Stimulated activated CD8-positive, alpha-beta memory T cell treated with anti-CD3 and anti-CD28 coated beads, Interleukin-15, amount 100 ng/mL, for 4 hours (primary cell): ENCODE measurements at regions not wholly inside any gene's neighbourhood (a gene's known extent, or its start where the extent isn't known, plus 50 kb on each side); places are given as distances from the start of the nearest gene placed in this dataset.
"Not testable (repeated sequence)": the region's sequence is repeated elsewhere in the genome, so short reads cannot be mapped to it uniquely, and the experiment has no call there.

Experiments
- DNase-seq, 2 donors: peaks; one replicate each; pipeline ENCODE4 v3.0.0-alpha.2; 2020; ENCODE audit warnings: low read depth in 2 of 2

DNA sequence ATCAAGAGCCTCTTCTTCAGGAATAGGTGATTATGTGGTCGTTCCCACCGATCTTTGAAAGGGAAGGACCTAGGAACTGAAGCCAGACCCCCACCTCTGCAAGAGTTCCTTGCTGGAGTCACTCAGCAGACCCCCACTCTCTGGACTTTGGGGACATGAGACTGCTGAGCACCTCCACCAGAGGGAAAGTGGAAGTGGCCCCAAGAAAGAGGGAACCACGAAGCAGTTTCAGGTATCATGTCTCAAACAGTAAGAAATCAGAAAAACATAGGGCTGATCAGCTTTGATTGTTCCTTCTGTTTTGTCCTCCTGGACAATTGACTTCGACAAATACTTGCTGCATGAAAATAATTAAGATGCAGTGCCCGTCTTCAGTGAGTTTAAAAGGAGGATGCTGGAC is 84.2 kb upstream of the ADORA2B start:
- not testable (repeated sequence) for DNase-seq

GRCh38 chr17:15864061-15864460 is 80.9 kb upstream of the ADORA2B start:
- not testable (repeated sequence) for DNase-seq

- DNase-seq: not testable (repeated sequence)
Measured at GRCh38 chr17:15864472-15864871, 80.5 kb upstream of the ADORA2B start.

DNA sequence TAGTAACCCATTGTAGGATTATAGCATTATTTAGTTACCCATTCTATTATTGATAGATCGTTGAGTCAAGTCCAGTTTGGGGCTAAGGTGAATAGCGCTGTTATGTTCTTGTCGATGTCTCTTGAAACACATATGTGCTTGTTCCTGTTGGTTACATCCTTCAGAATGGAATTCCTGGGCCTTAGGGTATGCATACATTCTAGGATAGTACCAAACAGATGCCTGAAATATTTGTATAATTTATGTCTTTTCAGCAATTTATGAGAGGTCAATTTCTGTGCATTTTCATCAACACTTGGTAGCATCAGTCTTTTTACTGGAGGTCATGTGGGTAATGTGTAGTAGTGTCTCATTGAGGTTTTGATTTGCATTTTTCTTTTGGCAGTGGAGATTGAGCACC is 78.9 kb upstream of the ADORA2B start:
- DNase-seq: not testable (repeated sequence)

GRCh38 chr17:15867331-15867730 is 77.6 kb upstream of the ADORA2B start:
- not testable (repeated sequence) for DNase-seq

GRCh38 chr17:15869868-15870267 is 75.1 kb upstream of the ADORA2B start:
- not testable (repeated sequence) for DNase-seq

DNA sequence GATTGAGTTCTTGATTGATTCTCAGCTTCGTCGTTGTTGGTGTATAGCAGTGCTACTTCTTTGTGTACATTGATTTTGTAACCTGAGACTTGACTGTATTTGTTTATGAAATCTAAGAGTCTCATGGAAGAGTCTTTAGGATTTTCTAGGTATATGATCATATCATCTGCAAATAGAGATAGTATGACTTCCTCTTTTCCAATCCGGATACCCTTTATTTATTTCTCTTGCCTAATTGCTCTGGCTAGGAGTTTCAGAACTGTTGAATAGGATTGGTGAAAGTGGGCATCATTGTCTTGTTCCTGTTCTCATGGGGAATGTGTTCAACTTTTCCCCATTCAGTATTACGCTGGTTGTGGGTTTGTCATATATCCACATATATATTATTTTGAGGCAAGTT is 72.3 kb upstream of the ADORA2B start:
- DNase-seq: not testable (repeated sequence)

DNA sequence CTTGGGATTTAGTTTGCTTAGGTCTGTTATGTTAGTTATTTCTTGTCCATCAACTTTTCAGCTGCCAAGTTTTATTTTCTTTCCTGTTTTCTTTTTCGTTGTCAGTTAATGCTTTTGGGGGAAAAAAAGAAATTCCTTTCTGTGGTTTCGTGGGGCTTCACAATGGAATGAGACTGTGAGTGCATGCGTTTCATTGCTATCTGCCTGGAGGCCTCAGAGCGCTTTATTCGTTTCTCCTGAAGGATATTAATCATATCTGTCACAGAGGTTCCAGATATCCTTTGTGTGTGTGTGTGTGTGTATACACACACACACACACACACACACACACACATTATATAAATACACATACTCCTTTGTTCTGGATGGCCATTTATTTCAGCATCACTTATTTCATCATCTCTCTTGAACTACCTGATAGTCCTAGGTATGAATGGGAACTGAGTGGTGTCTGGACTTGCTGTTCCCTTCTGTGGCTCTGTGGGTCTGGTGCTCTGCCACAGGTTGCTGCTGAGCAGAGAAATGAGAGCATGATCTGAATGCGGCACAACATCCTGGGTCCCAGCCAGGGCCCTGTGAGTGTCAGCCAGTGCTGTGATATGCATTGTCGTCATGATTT is 66.9 kb upstream of the ADORA2B start:
- DNase-seq: not testable (repeated sequence)

DNA sequence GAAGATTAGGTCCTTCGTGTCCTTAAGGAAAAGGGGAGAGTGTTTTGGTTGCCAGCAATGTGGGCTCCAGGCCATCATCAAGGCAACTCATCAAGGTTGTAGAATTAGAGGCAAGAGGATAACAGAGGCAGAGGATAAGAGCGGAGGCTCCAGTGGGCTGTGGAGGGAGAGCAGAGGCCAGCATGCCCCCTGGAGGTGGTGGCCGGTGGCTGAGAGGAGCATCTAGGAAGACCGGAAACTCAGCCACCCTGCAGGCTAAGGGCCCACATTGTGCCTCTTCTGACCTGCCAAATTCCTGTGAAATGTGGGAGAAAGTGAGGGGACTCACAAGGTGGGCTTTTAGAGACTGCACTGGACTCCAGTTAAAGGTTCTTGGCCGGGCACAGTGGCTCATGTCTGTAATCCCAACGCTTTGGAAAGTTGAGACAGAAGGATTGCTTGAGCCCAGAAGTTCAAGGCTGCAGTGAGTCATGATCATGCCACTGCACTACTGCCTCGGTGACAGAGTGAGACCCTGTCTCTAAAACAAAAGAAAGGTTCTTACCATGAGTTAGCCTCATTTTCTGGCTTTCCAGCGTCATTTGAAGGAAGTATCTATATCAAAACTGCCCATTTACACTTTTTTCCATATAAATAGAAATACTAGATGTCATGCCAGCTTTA is 62.7 kb upstream of the ADORA2B start:
- DNase-seq: no peak

DNA sequence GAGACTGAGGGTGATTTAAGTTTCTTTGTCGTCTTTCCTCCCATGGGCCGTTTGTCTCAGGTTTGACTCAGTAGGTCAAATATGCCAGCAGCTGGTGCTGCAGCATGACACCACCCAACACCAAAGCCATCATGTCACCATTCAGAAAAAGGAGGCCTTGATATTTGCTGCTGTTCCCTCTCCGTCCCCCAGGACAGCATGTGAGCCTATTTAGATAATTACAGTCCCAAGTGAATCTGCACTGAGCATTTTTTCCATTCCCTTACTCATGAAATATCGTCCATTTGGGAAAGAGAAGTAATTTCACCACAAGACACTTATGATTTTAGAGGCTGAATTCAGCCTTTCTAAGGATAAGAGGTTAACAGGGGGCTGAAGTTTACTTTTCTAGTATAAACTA is 62.2 kb upstream of the ADORA2B start:
- DNase-seq: no peak

DNA sequence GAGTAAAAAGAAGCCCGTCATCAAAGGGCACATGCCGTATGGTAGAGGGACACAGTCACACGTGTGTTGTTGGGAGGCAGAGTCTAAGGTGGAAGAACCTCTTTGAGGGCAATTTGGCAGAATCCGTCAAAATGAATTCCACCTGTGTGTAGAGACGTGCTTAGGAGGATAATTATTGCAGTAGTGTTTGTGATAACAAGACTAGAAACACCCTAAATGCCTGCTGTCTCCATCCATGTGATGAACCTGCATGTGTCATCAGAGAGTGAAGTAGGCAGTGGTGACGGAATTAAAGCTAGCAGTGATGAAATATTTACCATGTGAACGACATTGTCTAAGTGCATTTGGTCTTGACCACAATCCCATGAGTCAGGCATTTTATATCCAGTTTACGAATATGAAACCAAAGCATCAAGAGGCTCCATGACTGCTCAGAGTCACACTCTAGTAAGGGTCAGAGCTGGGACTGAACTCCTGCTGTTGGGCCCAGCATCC is 61.3 kb upstream of the ADORA2B start:
- no peak for DNase-seq

GRCh38 chr17:15884731-15885130 is 60.2 kb upstream of the ADORA2B start:
- no peak for DNase-seq

DNA sequence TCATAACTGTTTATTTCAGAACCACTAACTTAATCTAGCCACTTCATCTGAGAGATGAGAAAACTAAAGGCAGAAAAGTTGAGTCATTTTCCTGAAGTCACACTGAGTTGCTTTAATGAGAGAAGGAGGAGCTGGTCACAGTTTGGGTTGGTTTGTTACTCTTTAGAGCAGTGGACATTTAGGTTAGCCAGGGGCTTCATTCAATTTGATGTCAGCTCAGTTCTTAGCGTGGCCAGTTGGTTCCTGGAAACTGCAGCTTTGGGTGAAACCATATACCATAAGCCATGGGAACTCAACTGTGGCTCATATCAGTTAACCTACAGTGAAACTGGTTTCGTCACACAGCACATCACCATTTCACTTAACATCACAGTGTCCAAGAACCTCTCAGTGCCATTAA is 59.2 kb upstream of the ADORA2B start:
- DNase-seq: no peak

DNA sequence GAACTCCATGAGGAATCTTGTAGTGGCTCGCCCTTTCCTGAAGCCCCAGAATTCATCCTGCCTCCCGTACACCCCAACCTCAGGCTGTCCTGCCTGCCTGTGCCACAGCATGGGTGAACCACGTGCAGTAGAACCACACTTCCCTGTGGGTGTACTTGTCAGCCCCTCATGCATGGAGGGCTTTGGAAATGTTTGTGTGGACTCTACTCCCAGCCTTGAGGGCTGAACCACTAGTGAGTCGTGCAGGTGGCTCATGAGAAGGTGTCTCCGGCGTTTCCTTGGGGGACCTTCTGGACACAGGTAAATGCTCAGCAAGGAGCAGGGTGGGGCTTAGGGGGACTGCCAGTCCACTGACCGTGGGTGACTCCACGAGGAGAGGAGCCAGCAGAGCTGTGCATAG is 58.7 kb upstream of the ADORA2B start:
- no peak for DNase-seq

- DNase-seq: no peak
Measured at GRCh38 chr17:15886804-15887203, 58.1 kb upstream of the ADORA2B start.

GRCh38 chr17:15888436-15888835 is 56.5 kb upstream of the ADORA2B start:
- DNase-seq: no peak

- no peak for DNase-seq
Measured at GRCh38 chr17:15890279-15890892, 54.5 kb upstream of the ADORA2B start.

DNA sequence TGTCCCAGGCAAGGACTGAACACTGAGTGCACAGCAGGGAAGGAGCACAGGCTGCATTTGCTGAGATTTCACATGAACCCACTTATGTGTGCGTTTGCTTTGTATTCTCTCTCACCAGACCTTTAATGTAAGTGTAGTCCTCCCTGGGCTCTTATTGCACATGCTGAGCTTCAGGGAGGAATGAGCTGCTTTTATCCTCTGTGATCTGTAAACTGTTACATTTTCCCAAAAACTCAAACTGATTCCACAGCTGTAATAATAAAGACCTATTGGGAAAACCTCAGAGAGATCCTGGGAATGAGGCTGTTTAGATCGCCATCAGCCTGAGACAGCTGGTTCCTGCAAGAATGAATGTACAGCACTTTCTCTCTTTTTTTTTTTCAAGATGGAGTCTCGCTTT is 53.6 kb upstream of the ADORA2B start:
- DNase-seq: no peak

GRCh38 chr17:15892244-15892643 is 52.7 kb upstream of the ADORA2B start:
- no peak for DNase-seq

DNA sequence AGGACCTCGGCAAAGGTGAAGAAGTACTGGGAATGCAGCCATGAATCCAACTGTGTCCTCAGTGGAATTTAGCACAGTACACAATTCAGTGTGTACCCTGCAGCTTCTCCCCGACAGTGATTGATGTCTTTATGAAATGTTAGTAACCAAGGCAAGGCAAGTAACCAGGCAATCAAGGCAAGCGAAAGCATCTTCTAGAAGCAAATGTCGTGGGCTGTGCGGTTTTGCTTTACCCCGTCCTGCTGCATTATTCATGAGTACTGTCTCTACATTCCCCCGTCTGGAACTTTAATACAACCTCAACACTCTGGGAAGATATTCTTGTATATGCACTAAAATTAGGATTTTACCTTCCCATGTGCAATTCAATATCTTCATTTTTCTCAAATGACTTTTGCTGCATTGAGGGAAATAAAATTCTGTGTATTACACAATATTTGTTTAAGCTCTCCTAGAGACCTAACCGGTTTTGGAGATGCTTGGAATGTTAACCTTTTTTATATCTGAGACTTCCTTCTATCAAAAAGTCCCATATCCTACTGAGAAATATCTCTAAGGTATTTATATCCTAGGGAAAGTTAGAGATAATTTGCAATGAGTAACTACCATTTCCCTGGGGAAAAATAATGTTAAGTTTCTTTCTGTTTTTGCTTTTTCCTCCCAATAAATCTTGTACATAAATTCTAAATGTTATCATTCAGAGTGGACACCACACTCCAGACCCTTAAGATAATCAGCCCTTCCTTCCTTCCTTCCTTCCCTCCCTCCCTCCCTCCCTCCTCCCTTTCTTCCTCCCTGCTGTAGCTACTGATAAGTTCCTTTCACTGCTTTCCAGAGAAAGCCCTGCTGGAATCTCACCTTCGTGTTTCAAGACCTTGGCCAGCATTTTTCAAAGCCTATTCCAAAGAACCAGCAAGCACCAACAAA is 51.9 kb upstream of the ADORA2B start:
- DNase-seq: no peak

GRCh38 chr17:15893658-15894024 is 51.3 kb upstream of the ADORA2B start:
- no peak for DNase-seq

- DNase-seq: no peak
Measured at GRCh38 chr17:15894258-15894657, 50.7 kb upstream of the ADORA2B start.
